ENCODE measurements at regions not wholly inside any gene's neighbourhood (a gene's known extent, or its start where the extent isn't known, plus 50 kb on each side); places are given as distances from the start of the nearest gene placed in this dataset.

DNA sequence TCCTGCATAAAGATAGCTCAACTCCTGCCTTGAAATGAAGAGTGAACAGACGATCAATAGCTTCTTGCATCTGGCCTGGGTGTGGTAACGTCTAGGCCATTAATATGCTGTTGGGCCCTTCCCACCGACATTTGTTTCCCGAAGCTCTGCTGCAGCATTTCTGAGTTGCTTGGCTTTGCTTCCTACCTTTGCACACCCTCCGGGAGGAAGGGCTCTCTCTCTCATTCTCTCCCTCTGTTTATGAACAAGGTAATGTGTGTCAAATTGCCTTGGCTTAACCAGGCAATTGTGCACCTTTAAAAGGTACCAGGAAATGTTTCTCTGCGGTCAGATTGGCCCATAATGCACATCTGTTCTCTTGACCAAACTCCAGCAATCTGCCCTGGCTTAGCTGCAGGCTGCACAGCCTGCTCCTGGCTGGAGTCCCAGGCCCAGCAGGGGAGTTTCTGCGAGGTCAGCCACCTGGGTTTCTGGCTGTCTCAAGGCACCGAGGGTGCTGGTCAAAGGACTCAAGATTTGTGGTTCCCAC, 223.7 kb downstream of the SNX10 start:
- TF ChIP-seq LARP7 (IDR thresholded peaks at IDR 0.05): no peak
- TF ChIP-seq, protein P1, sequence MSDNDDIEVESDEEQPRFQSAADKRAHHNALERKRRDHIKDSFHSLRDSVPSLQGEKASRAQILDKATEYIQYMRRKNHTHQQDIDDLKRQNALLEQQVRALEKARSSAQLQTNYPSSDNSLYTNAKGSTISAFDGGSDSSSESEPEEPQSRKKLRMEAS (CRISPR knock-in tag; IDR thresholded peaks at IDR 0.05): no peak
- TF ChIP-seq FOXA1 (IDR thresholded peaks at IDR 0.05; ENCODE audit: borderline replicate concordance): no peak
- no peak for TF ChIP-seq POLR2A (conservative IDR thresholded peaks at IDR 0.05)
- TF ChIP-seq CEBPB (tag; IDR thresholded peaks at IDR 0.05): no peak
- TF ChIP-seq JUND (IDR thresholded peaks at IDR 0.05; ENCODE audit: borderline replicate concordance, low read depth, low read length): no peak
- TF ChIP-seq JUND (tag; IDR thresholded peaks at IDR 0.05; ENCODE audit: borderline replicate concordance, low read depth, low read length): no peak
- no peak for TF ChIP-seq FOXK2 (conservative IDR thresholded peaks at IDR 0.05 in 1 of 2, IDR thresholded peaks at IDR 0.05 in 1 of 2; ENCODE audit: low read depth in 2 of 2)
- TF ChIP-seq, protein P2, sequence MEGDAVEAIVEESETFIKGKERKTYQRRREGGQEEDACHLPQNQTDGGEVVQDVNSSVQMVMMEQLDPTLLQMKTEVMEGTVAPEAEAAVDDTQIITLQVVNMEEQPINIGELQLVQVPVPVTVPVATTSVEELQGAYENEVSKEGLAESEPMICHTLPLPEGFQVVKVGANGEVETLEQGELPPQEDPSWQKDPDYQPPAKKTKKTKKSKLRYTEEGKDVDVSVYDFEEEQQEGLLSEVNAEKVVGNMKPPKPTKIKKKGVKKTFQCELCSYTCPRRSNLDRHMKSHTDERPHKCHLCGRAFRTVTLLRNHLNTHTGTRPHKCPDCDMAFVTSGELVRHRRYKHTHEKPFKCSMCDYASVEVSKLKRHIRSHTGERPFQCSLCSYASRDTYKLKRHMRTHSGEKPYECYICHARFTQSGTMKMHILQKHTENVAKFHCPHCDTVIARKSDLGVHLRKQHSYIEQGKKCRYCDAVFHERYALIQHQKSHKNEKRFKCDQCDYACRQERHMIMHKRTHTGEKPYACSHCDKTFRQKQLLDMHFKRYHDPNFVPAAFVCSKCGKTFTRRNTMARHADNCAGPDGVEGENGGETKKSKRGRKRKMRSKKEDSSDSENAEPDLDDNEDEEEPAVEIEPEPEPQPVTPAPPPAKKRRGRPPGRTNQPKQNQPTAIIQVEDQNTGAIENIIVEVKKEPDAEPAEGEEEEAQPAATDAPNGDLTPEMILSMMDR (IDR thresholded peaks at IDR 0.05 in 2 of 3, conservative IDR thresholded peaks at IDR 0.05 in 1 of 3; ENCODE audit: insufficient read depth in 2 of 3, low read depth in 1 of 3, low read length in 3 of 3): no peak
- TF ChIP-seq EZH2 (IDR thresholded peaks at IDR 0.05; ENCODE audit: borderline replicate concordance, low read depth, low read length): no peak
- TF ChIP-seq MTA3 (IDR thresholded peaks at IDR 0.05; ENCODE audit: borderline replicate concordance): no peak
- TF ChIP-seq, protein P3, sequence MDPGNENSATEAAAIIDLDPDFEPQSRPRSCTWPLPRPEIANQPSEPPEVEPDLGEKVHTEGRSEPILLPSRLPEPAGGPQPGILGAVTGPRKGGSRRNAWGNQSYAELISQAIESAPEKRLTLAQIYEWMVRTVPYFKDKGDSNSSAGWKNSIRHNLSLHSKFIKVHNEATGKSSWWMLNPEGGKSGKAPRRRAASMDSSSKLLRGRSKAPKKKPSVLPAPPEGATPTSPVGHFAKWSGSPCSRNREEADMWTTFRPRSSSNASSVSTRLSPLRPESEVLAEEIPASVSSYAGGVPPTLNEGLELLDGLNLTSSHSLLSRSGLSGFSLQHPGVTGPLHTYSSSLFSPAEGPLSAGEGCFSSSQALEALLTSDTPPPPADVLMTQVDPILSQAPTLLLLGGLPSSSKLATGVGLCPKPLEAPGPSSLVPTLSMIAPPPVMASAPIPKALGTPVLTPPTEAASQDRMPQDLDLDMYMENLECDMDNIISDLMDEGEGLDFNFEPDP (CRISPR knock-in tag; IDR thresholded peaks at IDR 0.05): no peak

Measured in K562 (cell line).